22Rv1 (cell line): ENCODE measurements at regions not wholly inside any gene's neighbourhood (a gene's known extent, or its start where the extent isn't known, plus 50 kb on each side); places are given as distances from the start of the nearest gene placed in this dataset.

Experiments used
- ZFX ChIP-seq: fragments of 450-650 bp; IDR thresholded peaks from 2 replicates; pipeline ENCODE4 v1.6.1; 2017; ENCODE audit warnings: antibody characterized with exemption, borderline replicate concordance
- TF ChIP-seq, protein P1 (sequence below): fragments of 450-650 bp; IDR thresholded peaks from 2 replicates; pipeline ENCODE4 v1.5.1; 2017; ENCODE audit warnings: mild to moderate bottlenecking

DNA sequence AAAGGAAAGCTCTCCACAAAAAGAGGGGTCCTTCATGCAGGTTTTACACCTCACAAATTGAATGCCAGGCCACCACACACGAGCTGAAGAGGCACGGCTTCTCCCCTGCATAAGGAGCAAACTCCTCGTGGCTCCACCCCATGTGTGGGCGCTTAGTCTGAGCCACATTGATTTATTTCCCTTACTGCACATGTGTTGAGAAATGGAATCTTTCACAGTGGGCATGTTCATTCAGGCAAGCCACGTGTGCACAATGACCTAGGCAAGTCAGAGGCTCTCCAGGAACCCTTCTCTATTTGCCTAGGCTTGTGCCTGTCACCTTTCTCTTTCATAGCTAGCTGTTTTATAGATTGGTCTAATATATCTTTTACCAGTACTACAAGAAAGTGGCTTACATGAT is 120.5 kb downstream of the LTN1 start:
- TF ChIP-seq, protein P1, sequence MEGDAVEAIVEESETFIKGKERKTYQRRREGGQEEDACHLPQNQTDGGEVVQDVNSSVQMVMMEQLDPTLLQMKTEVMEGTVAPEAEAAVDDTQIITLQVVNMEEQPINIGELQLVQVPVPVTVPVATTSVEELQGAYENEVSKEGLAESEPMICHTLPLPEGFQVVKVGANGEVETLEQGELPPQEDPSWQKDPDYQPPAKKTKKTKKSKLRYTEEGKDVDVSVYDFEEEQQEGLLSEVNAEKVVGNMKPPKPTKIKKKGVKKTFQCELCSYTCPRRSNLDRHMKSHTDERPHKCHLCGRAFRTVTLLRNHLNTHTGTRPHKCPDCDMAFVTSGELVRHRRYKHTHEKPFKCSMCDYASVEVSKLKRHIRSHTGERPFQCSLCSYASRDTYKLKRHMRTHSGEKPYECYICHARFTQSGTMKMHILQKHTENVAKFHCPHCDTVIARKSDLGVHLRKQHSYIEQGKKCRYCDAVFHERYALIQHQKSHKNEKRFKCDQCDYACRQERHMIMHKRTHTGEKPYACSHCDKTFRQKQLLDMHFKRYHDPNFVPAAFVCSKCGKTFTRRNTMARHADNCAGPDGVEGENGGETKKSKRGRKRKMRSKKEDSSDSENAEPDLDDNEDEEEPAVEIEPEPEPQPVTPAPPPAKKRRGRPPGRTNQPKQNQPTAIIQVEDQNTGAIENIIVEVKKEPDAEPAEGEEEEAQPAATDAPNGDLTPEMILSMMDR: no peak
- no peak for TF ChIP-seq ZFX
